CD14-positive monocyte (primary cell): ENCODE measurements at regions not wholly inside any gene's neighbourhood (a gene's known extent, or its start where the extent isn't known, plus 50 kb on each side); places are given as distances from the start of the nearest gene placed in this dataset.

Experiments
- DNase-seq, 3 donors: peaks; one replicate each; pipeline ENCODE4 v3.0.0-alpha.2; 2011 to 2022
- H2AFZ ChIP-seq: 2 replicates; pipeline ENCODE4 v1.6.0; 2012; ENCODE audit warnings: mild to moderate bottlenecking, low read depth, low read length, inconsistent platforms; ENCODE audit not compliant: insufficient read depth, poor library complexity, severe bottlenecking
- H3K27ac ChIP-seq, 2 donors: 1 replicate in 1 of 2; 2 replicates in 1 of 2; pipeline ENCODE4 v1.5.1; 2012 to 2013; ENCODE audit warnings: low read length in 2 of 2, control low read depth in 1 of 2, inconsistent platforms in 1 of 2, low read depth in 1 of 2, mild to moderate bottlenecking in 1 of 2
- H3K27me3 ChIP-seq, 2 donors: one replicate each; pipeline versions ENCODE4 v1.6.0 to v1.6.1; 2011 to 2013; ENCODE audit warnings: low read length in 2 of 2; ENCODE audit not compliant: control insufficient read depth in 2 of 2, insufficient read depth in 2 of 2
- H3K36me3 ChIP-seq, 2 donors: replicated peaks in 1 of 2; 1 replicate in 1 of 2; 2 replicates in 1 of 2; pipeline versions ENCODE4 v1.5.1 to v1.6.1; 2012 to 2013; ENCODE audit warnings: low read length in 2 of 2, control low read depth in 1 of 2, inconsistent platforms in 1 of 2, mild to moderate bottlenecking in 1 of 2; ENCODE audit not compliant: insufficient read depth in 2 of 2, control insufficient read depth in 1 of 2
- H3K4me1 ChIP-seq, 2 donors: 1 replicate in 1 of 2; 2 replicates in 1 of 2; pipeline versions ENCODE4 v1.5.1 to v1.6.1; 2012 to 2013; ENCODE audit warnings: low read length in 2 of 2, control low read depth in 1 of 2, inconsistent platforms in 1 of 2, mild to moderate bottlenecking in 1 of 2, moderate library complexity in 1 of 2; ENCODE audit not compliant: insufficient read depth in 2 of 2, control insufficient read depth in 1 of 2
- H3K4me2 ChIP-seq: replicated peaks from 2 replicates; pipeline ENCODE3; 2012; ENCODE audit warnings: low read length, moderate library complexity, mild to moderate bottlenecking; ENCODE audit not compliant: poor library complexity, severe bottlenecking; ENCODE audit errors: extremely low read depth
- H3K4me3 ChIP-seq, 3 experiments: fragments of 200-600 bp in 1 of 3; sonication (generic) in 1 of 3; replicated peaks in 1 of 3; 1 replicate in 2 of 3; 2 replicates in 1 of 3; pipeline ENCODE4 v1.5.1; 2011 to 2013; ENCODE audit warnings: low read length in 3 of 3, mild to moderate bottlenecking in 3 of 3, control low read depth in 2 of 3, low read depth in 2 of 3, inconsistent platforms in 1 of 3, moderate library complexity in 1 of 3
- H3K79me2 ChIP-seq: 2 replicates; pipeline ENCODE4 v1.6.0; 2012; ENCODE audit warnings: mild to moderate bottlenecking, control low read depth, inconsistent platforms, low read length, moderate library complexity; ENCODE audit not compliant: insufficient read depth
- H3K9ac ChIP-seq: 2 replicates; pipeline ENCODE4 v1.6.0; 2017; ENCODE audit warnings: low read length, mild to moderate bottlenecking; ENCODE audit not compliant: insufficient read depth, poor library complexity, severe bottlenecking
- H3K9me3 ChIP-seq, 2 donors: replicated peaks in 1 of 2; 1 replicate in 1 of 2; 2 replicates in 1 of 2; pipeline versions ENCODE4 v1.5.1 to v1.6.1; 2012 to 2013; ENCODE audit warnings: low read length in 2 of 2, control low read depth in 1 of 2; ENCODE audit not compliant: control insufficient read depth in 1 of 2, insufficient read depth in 1 of 2
- H4K20me1 ChIP-seq: 2 replicates; pipeline ENCODE4 v1.6.0; 2012; ENCODE audit warnings: mild to moderate bottlenecking, low read length, control low read depth, moderate library complexity; ENCODE audit not compliant: insufficient read depth
- H3K27ac Mint-ChIP-seq, 7 donors: one replicate each; pipeline ENCODE4 v1.8.0; 2020; ENCODE audit warnings: mild to moderate bottlenecking in 7 of 7, mixed read lengths in 7 of 7, moderate library complexity in 6 of 7, inconsistent platforms in 2 of 7
- H3K27me3 Mint-ChIP-seq, 3 donors: one replicate each; pipeline ENCODE4 v1.8.0; 2021 to 2022; ENCODE audit warnings: low read depth in 3 of 3, mild to moderate bottlenecking in 3 of 3, mixed read lengths in 3 of 3, moderate library complexity in 3 of 3, inconsistent platforms in 1 of 3
- H3K36me3 Mint-ChIP-seq, 2 donors: one replicate each; pipeline ENCODE4 v1.8.0; 2020; ENCODE audit warnings: mixed read lengths in 2 of 2, inconsistent platforms in 1 of 2, mild to moderate bottlenecking in 1 of 2
- H3K4me1 Mint-ChIP-seq: one replicate; pipeline ENCODE4 v1.8.0; 2020; ENCODE audit warnings: mild to moderate bottlenecking, mixed read lengths
- H3K4me3 Mint-ChIP-seq, 2 donors: one replicate each; pipeline ENCODE4 v1.8.0; 2020; ENCODE audit warnings: mild to moderate bottlenecking in 2 of 2, mixed read lengths in 2 of 2, moderate library complexity in 1 of 2
- H3K9me3 Mint-ChIP-seq, 7 donors: one replicate each; pipeline ENCODE4 v1.8.0; 2020 to 2022; ENCODE audit warnings: mixed read lengths in 7 of 7, mild to moderate bottlenecking in 6 of 7, moderate library complexity in 6 of 7, inconsistent platforms in 2 of 7
- CTCF ChIP-seq: fragments of 200-600 bp; IDR thresholded peaks from one replicate; pipeline ENCODE4 v1.8.0; 2022; ENCODE audit warnings: antibody characterized with exemption, mild to moderate bottlenecking
- WGBS: methylation state at CpG from one replicate; pipeline ENCODE4 v1.1.5; 2013; ENCODE audit warnings: missing lambda C conversion rate; ENCODE audit not compliant: insufficient coverage; 5-methylcytosine and 5-hydroxymethylcytosine counted together
- intact Hi-C, 2 donors: fragments of 100-400 bp; cut with micrococcal nuclease; formaldehyde crosslinking; loops; one replicate each; pipeline versions ENCODE4 v1.15.0 to v1.15.1; 2023

GRCh38 chr9:72445306-72445995 lies 76.0 kb upstream of the TMC1 start:
- Mint-ChIP-seq H3K36me3 (peaks cover 0 to under 1% of the 10 kb centered on the region in 2 donors), H3K4me1 (peaks cover 63% of the 10 kb centered on the region), H3K9me3 (peaks cover 0 to 5% (median 0%) of the 10 kb centered on the region in 7 donors), H3K4me3 (peak overlapping the region; percentile 11 to 74), H3K27ac (peak overlapping the region; percentile 92 to 98 (median 97)), H3K27me3 (no peaks in the 10 kb centered on the region)
- no peak for TF ChIP-seq CTCF
- intact Hi-C loops: loop anchor here (2.0 to 10.0 kb wide), 2 partner anchors 81 to 151 kb away; partner anchors contain the start of gene ZFAND5 (in 1 of the 2)
- Histone ChIP-seq H3K36me3 (no peaks in the 10 kb centered on the region), H2AFZ (no peak overlapping the region), H3K4me2 (peak overlapping the region; percentile 65), H3K4me3 (peak overlapping the region in 1 of 3 experiments; percentile 54), H3K4me1 (peaks cover 67 to 69% of the 10 kb centered on the region in 2 donors), H3K27me3 (no peaks in the 10 kb centered on the region), H3K27ac (peak overlapping the region; percentile 59 to 90), H3K9ac (no peak overlapping the region), H4K20me1 (no peaks in the 10 kb centered on the region), H3K79me2 (no peaks in the 10 kb centered on the region), H3K9me3 (no peaks in the 10 kb centered on the region)
- WGBS: no CpG with 5 or more reads among the region's 2 CpGs
- peak in 2 of 3 donors; percentile 53 to 54 for DNase-seq

- no peaks in the 10 kb centered on the region for H3K36me3 Mint-ChIP-seq
- DNase-seq: peak in 1 of 3 donors; percentile 31
- peak overlapping the region; percentile 48 for H3K9ac ChIP-seq
- H3K27me3 Mint-ChIP-seq: no peaks in the 10 kb centered on the region
- peak overlapping the region in 1 of 2 donors; percentile 90 for H3K27ac ChIP-seq
- H3K4me2 ChIP-seq: peak overlapping the region; percentile 65
- peaks cover 77 to 79% of the 10 kb centered on the region in 2 donors for H3K4me1 ChIP-seq
- no peak for TF ChIP-seq CTCF
- no peak overlapping the region for H2AFZ ChIP-seq
- WGBS: 50% methylated on average over 1 of the region's 1 CpG
- peak overlapping the region; percentile 93 to 98 (median 97) for H3K27ac Mint-ChIP-seq
- H3K9me3 Mint-ChIP-seq: peaks cover 0 to 7% (median 0%) of the 10 kb centered on the region in 7 donors
- H3K4me1 Mint-ChIP-seq: peaks cover 73% of the 10 kb centered on the region
- intact Hi-C loops: loop anchor here (2.0 to 10.0 kb wide), 7 partner anchors 63 to 703 kb away; partner anchors contain the start of gene ZFAND5 (in 1 of the 2)
- no peaks in the 10 kb centered on the region for H3K27me3 ChIP-seq
- no peaks in the 10 kb centered on the region for H4K20me1 ChIP-seq
- H3K36me3 ChIP-seq: no peaks in the 10 kb centered on the region
- no peaks in the 10 kb centered on the region for H3K79me2 ChIP-seq
- H3K4me3 Mint-ChIP-seq: no peak overlapping the region
- H3K9me3 ChIP-seq: no peaks in the 10 kb centered on the region
- peak overlapping the region in 1 of 3 experiments; percentile 54 for H3K4me3 ChIP-seq
These were observed 77.0 kb upstream of the TMC1 start for GRCh38 chr9:72444435-72444834.
